ENCODE measurements at regions not wholly inside any gene's neighbourhood (a gene's known extent, or its start where the extent isn't known, plus 50 kb on each side); places are given as distances from the start of the nearest gene placed in this dataset.

DNA sequence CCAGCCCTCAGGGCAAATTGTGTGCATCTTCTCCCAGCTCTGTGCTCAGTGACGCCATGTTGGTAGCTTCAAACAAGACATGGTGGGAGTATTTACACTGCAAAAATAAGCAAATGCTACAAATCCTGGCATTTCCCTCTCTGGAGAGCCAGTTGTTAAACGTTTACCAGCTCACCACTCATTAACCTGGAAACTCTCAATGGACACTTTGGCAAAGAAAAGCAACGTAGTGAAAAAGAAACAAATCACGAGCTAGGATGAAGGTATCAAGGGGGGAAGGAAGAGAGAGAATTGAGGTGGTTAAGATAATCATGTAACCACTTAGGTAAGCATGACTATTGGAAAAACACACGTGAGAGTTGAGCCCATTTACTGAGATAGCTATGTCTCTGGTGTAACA lies 72.5 kb downstream of the MRPS30 start:
- intact Hi-C loops (cut with DNase I), result no loop called here
- no peak overlapping the region for H3K4me3 ChIP-seq (replicated peaks in 1 of 3)
- H3K27ac ChIP-seq, result no peak overlapping the region
- TF ChIP-seq POLR2A (IDR thresholded peaks at IDR 0.05), result no peak
- TF ChIP-seq, protein P1, sequence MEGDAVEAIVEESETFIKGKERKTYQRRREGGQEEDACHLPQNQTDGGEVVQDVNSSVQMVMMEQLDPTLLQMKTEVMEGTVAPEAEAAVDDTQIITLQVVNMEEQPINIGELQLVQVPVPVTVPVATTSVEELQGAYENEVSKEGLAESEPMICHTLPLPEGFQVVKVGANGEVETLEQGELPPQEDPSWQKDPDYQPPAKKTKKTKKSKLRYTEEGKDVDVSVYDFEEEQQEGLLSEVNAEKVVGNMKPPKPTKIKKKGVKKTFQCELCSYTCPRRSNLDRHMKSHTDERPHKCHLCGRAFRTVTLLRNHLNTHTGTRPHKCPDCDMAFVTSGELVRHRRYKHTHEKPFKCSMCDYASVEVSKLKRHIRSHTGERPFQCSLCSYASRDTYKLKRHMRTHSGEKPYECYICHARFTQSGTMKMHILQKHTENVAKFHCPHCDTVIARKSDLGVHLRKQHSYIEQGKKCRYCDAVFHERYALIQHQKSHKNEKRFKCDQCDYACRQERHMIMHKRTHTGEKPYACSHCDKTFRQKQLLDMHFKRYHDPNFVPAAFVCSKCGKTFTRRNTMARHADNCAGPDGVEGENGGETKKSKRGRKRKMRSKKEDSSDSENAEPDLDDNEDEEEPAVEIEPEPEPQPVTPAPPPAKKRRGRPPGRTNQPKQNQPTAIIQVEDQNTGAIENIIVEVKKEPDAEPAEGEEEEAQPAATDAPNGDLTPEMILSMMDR (IDR thresholded peaks at IDR 0.05), result no peak
- H3K27me3 ChIP-seq, result no peaks in the 10 kb centered on the region
- H3K36me3 ChIP-seq, result no peaks in the 10 kb centered on the region
- DNase-seq, result no peak
- H3K9me3 ChIP-seq, result no peaks in the 10 kb centered on the region
- 40 to 42% methylated on average over 5 of the region's 5 CpGs for WGBS, 2 donors
- H3K4me1 ChIP-seq, result no peaks in the 10 kb centered on the region

GRCh38 chr5:44884036-44884435 lies 75.3 kb downstream of the MRPS30 start:
- H3K27ac ChIP-seq, result no peak overlapping the region
- H3K36me3 ChIP-seq, result no peaks in the 10 kb centered on the region
- no peak overlapping the region for H3K4me3 ChIP-seq (replicated peaks in 1 of 3)
- 94 to 96% methylated on average over 2 to 5 of the region's 26 CpGs for WGBS, 2 donors
- no peak for DNase-seq
- H3K4me1 ChIP-seq, result no peaks in the 10 kb centered on the region
- no peaks in the 10 kb centered on the region for H3K9me3 ChIP-seq
- no peaks in the 10 kb centered on the region for H3K27me3 ChIP-seq
- intact Hi-C loops (cut with DNase I), result no loop called here
- TF ChIP-seq, protein P1 (IDR thresholded peaks at IDR 0.05), result no peak
- TF ChIP-seq POLR2A (IDR thresholded peaks at IDR 0.05), result no peak

DNA sequence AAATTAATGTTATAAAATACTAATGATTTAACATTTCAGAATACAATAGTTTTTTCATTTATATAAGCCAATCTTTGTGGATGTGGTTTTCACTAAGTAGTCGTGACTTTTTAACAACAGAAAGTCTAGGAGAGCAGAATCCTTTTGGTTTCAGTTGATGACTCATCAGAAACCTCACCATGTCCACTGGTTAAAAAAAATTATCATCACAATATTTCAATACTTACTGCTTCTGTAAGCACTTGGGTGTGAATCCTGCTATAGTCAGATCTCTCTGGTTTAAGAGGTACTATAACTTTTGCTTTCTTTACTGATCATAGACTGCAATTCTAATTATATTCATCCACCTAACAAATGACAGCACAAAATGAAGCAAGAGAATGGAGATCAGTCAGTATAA lies 77.2 kb downstream of the MRPS30 start:
- Histone ChIP-seq H3K9me3 (no peaks in the 10 kb centered on the region), H3K4me1 (no peaks in the 10 kb centered on the region), H3K4me3 (replicated peaks in 1 of 3) (no peak overlapping the region), H3K27ac (no peak overlapping the region), H3K36me3 (no peaks in the 10 kb centered on the region), H3K27me3 (no peaks in the 10 kb centered on the region)
- 69 to 85% methylated on average over 1 of the region's 1 CpG for WGBS, 2 donors
- DNase-seq, result no peak
- TF ChIP-seq, protein P1 (IDR thresholded peaks at IDR 0.05), result no peak
- TF ChIP-seq POLR2A (IDR thresholded peaks at IDR 0.05), result no peak
- intact Hi-C loops (cut with DNase I), result no loop called here

- intact Hi-C loops (cut with DNase I), result no loop called here
- no peaks in the 10 kb centered on the region for H3K9me3 ChIP-seq
- H3K27me3 ChIP-seq, result no peaks in the 10 kb centered on the region
- H3K4me3 ChIP-seq (replicated peaks in 1 of 3), result no peak overlapping the region
- no peak overlapping the region for H3K27ac ChIP-seq
- TF ChIP-seq, protein P1 (IDR thresholded peaks at IDR 0.05), result no peak
- no peak for TF ChIP-seq POLR2A (IDR thresholded peaks at IDR 0.05)
- H3K4me1 ChIP-seq, result no peaks in the 10 kb centered on the region
- no peak for DNase-seq
- WGBS, 2 donors, result 81 to 88% methylated on average over 1 of the region's 1 CpG
- H3K36me3 ChIP-seq, result no peaks in the 10 kb centered on the region
Measured at GRCh38 chr5:44887722-44888121, 79.0 kb downstream of the MRPS30 start.

GRCh38 chr5:44888435-44888834 lies 79.7 kb downstream of the MRPS30 start:
- intact Hi-C loops (cut with DNase I), result no loop called here
- no peaks in the 10 kb centered on the region for H3K9me3 ChIP-seq
- TF ChIP-seq POLR2A (IDR thresholded peaks at IDR 0.05), result no peak
- TF ChIP-seq, protein P1 (IDR thresholded peaks at IDR 0.05), result no peak
- H3K27ac ChIP-seq, result no peak overlapping the region
- H3K4me3 ChIP-seq (replicated peaks in 1 of 3), result no peak overlapping the region
- WGBS, 2 donors, result 72 to 87% methylated on average over 1 of the region's 1 CpG
- no peak for DNase-seq
- no peaks in the 10 kb centered on the region for H3K27me3 ChIP-seq
- no peaks in the 10 kb centered on the region for H3K4me1 ChIP-seq
- no peaks in the 10 kb centered on the region for H3K36me3 ChIP-seq
